ENCODE measurements at regions not wholly inside any gene's neighbourhood (a gene's known extent, or its start where the extent isn't known, plus 50 kb on each side); places are given as distances from the start of the nearest gene placed in this dataset.

DNA sequence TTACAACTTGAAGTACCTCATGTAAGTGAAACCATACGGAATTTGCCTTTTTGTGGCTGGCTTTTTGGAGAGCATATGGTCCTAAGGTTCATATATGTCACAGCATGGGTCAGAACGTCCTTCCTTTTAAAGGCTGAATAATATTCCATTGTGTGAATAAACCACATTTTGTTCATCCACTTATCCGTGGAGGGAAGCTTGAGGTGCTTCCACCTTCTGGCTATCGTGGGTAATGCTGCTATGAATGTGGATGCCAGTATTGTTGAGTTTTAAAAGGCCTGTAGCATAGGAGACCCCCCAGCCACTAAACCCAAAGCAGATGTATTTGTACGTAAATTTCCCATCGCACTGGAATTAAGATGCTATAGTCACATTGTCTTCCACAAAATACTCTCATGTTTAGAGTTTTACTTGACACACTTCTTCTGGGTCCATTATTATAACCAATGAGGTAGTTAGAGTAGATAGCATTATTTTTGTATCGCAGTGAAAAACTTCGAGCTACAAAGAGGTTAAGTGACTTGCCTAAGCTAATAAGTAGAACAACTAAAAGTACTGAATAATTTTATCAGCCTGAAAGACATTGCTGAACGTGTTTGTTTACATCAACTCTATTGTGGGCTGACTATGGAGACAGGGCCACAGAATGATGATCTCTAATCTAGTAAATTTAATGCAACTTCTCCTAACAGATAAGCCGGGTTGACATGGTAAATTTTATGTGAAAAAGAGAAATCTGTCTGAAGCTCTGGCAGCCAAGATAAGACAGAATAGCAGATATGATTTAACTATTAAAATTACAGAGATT is 183.0 kb upstream of the CTBP2 start:
- TF ChIP-seq, protein P1, sequence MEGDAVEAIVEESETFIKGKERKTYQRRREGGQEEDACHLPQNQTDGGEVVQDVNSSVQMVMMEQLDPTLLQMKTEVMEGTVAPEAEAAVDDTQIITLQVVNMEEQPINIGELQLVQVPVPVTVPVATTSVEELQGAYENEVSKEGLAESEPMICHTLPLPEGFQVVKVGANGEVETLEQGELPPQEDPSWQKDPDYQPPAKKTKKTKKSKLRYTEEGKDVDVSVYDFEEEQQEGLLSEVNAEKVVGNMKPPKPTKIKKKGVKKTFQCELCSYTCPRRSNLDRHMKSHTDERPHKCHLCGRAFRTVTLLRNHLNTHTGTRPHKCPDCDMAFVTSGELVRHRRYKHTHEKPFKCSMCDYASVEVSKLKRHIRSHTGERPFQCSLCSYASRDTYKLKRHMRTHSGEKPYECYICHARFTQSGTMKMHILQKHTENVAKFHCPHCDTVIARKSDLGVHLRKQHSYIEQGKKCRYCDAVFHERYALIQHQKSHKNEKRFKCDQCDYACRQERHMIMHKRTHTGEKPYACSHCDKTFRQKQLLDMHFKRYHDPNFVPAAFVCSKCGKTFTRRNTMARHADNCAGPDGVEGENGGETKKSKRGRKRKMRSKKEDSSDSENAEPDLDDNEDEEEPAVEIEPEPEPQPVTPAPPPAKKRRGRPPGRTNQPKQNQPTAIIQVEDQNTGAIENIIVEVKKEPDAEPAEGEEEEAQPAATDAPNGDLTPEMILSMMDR (conservative IDR thresholded peaks at IDR 0.05): peak; percentile 81
- TF ChIP-seq ZFX (IDR thresholded peaks at IDR 0.05): no peak
